HepG2 (cell line): ENCODE measurements at regions not wholly inside any gene's neighbourhood (a gene's known extent, or its start where the extent isn't known, plus 50 kb on each side); places are given as distances from the start of the nearest gene placed in this dataset.

Experiments
- BHLHE40 ChIP-seq: IDR thresholded peaks from 2 replicates; pipeline ENCODE4 v1.6.1; 2011; ENCODE audit warnings: low read length, improper control_type of control experiment
- CBFB ChIP-seq: sonication (generic); formaldehyde crosslinking; IDR thresholded peaks from 2 replicates; pipeline ENCODE4 v1.4.0; 2020; ENCODE audit warnings: missing genetic modification reagents
- CREB1 ChIP-seq, 2 experiments: fragments of 450-650 bp in 1 of 2; IDR thresholded peaks; 2 replicates each; pipeline ENCODE4 v1.6.1; 2016 to 2017; ENCODE audit warnings: control low read depth in 1 of 2, mild to moderate bottlenecking in 1 of 2, missing compliant biosample characterization in 1 of 2, missing genetic modification characterization in 1 of 2
- ELF1 ChIP-seq: sonication (generic); formaldehyde crosslinking; IDR thresholded peaks from 2 replicates; pipeline ENCODE4 v1.4.0; 2020; ENCODE audit warnings: missing genetic modification reagents
- HDAC6 ChIP-seq: fragments of 200-600 bp; sonication (generic); IDR thresholded peaks from 2 replicates; pipeline ENCODE4 v1.7.0; 2017; ENCODE audit warnings: mild to moderate bottlenecking, antibody characterized with exemption, low read length, low read depth
- HNRNPUL1 ChIP-seq: fragments of 200-400 bp; formaldehyde crosslinking; IDR thresholded peaks from 2 replicates; pipeline ENCODE4 v1.6.1; 2017; ENCODE audit warnings: low read depth, mild to moderate bottlenecking, low read length, moderate library complexity
- JUN ChIP-seq: sonication (generic); formaldehyde crosslinking; IDR thresholded peaks from 2 replicates; pipeline ENCODE4 v1.4.0; 2020; ENCODE audit warnings: mild to moderate bottlenecking, missing genetic modification reagents
- POLR2A ChIP-seq, 2 experiments: IDR thresholded peaks; 2 replicates each; pipeline ENCODE4 v1.6.1; 2011; ENCODE audit warnings: low read depth in 2 of 2, low read length in 2 of 2, mild to moderate bottlenecking in 1 of 2, moderate library complexity in 1 of 2; ENCODE audit not compliant: insufficient read depth in 1 of 2
- SMC3 ChIP-seq: IDR thresholded peaks from 2 replicates; pipeline ENCODE4 v1.6.1; 2011; ENCODE audit warnings: low read length, improper control_type of control experiment
- TAF1 ChIP-seq: sonication (generic); formaldehyde crosslinking; IDR thresholded peaks from 2 replicates; pipeline ENCODE4 v1.4.0; 2020; ENCODE audit warnings: missing genetic modification reagents
- ZNF354B ChIP-seq: sonication (generic); formaldehyde crosslinking; IDR thresholded peaks from 2 replicates; pipeline ENCODE4 v1.8.0; 2022; ENCODE audit warnings: mild to moderate bottlenecking, missing genetic modification reagents
- TF ChIP-seq, protein P1 (sequence below): sonication (generic); formaldehyde crosslinking; IDR thresholded peaks from 2 replicates; pipeline ENCODE4 v1.8.1; 2023; ENCODE audit warnings: mild to moderate bottlenecking, moderate library complexity, missing genetic modification reagents
- TF ChIP-seq, protein P2 (sequence below): sonication (generic); formaldehyde crosslinking; IDR thresholded peaks from 2 replicates; pipeline ENCODE4 v1.4.0; 2020; ENCODE audit warnings: mild to moderate bottlenecking, missing genetic modification reagents

DNA sequence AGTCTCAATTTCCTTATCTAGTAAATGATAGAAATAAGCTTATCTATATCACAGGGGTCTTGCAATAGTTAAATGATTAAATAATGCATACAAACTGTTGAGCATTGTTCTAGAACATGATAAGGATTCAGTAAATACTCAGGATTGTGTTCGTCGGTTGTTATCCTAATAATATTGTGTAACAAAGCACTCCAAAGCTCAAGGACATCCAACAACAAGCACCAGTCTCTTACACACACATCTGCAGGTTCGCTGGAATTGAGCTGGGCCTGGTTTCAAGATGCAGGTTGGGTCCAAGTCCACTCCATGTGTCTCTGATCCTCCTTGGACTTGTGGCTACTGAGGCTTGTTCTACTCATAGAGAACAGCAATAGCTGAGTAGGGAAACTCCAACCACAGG lies 74.1 kb upstream of the MC3R start:
- TF ChIP-seq HDAC6, result no peak
- TF ChIP-seq, protein P1, sequence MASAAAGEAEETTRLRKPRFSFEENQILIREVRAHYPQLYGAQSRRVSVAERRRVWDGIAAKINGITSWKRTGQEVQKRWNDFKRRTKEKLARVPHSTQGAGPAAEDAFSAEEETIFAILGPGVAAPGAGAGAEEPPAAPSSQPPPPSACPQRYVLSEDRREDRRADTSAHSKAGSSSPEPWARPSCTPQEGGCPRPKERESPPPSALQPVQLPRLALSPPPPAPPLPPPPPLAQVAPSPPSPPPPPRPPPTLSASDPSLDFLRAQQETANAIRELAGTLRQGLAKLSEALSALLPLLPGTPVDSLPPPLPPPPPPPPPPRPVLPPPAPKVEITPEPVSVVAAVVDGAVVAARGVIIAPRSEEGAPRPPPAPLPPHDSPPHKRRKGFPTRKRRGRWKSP (CRISPR knock-in tag), result no peak
- TF ChIP-seq ELF1 (CRISPR knock-in tag), result no peak
- no peak for TF ChIP-seq SMC3
- no peak for TF ChIP-seq CBFB (CRISPR knock-in tag)
- TF ChIP-seq HNRNPUL1, result no peak
- no peak for TF ChIP-seq BHLHE40
- no peak for TF ChIP-seq TAF1 (CRISPR knock-in tag)
- TF ChIP-seq CREB1 (IDR thresholded peaks at IDR 0.05), result no peak
- no peak for TF ChIP-seq CREB1 (CRISPR knock-in tag; IDR thresholded peaks at IDR 0.05)
- no peak for TF ChIP-seq POLR2A (IDR thresholded peaks at IDR 0.05; ENCODE audit: insufficient read depth in 1 of 2, low read depth in 2 of 2, low read length in 2 of 2)
- no peak for TF ChIP-seq JUN (CRISPR knock-in tag)
- TF ChIP-seq, protein P2, sequence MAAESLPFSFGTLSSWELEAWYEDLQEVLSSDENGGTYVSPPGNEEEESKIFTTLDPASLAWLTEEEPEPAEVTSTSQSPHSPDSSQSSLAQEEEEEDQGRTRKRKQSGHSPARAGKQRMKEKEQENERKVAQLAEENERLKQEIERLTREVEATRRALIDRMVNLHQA (CRISPR knock-in tag), result no peak
- TF ChIP-seq ZNF354B (CRISPR knock-in tag), result no peak
